DMS79 (cell line): ENCODE measurements at regions not wholly inside any gene's neighbourhood (a gene's known extent, or its start where the extent isn't known, plus 50 kb on each side); places are given as distances from the start of the nearest gene placed in this dataset.
"Not testable (repeated sequence)": the region's sequence is repeated elsewhere in the genome, so short reads cannot be mapped to it uniquely, and the experiment has no call there.

Source experiments
- DNase-seq: peaks from one replicate; lab custom pipeline; 2025; lab: John Stamatoyannopoulos, UW

GRCh38 chr5:9787861-9788600 lies 157.9 kb upstream of the TAS2R1 start:
- DNase-seq, result no peak

GRCh38 chr5:9786380-9787360 lies 156.5 kb upstream of the TAS2R1 start:
- DNase-seq, result no peak

- no peak for DNase-seq
Observed at GRCh38 chr5:9785751-9786150, 155.6 kb upstream of the TAS2R1 start.

GRCh38 chr5:9784231-9784630 lies 154.1 kb upstream of the TAS2R1 start:
- no peak for DNase-seq

- DNase-seq, result no peak
Observed at GRCh38 chr5:9782826-9783560, 152.8 kb upstream of the TAS2R1 start.

GRCh38 chr5:9781890-9782289 lies 151.7 kb upstream of the TAS2R1 start:
- DNase-seq, result no peak

GRCh38 chr5:9781275-9781674 lies 151.1 kb upstream of the TAS2R1 start:
- no peak for DNase-seq

GRCh38 chr5:9780501-9780900 lies 150.3 kb upstream of the TAS2R1 start:
- DNase-seq, result no peak

GRCh38 chr5:9776525-9776924 lies 146.4 kb upstream of the TAS2R1 start:
- DNase-seq, result no peak

- no peak for DNase-seq
Observed at GRCh38 chr5:9775339-9775738, 145.2 kb upstream of the TAS2R1 start.

GRCh38 chr5:9774472-9775079 lies 144.4 kb upstream of the TAS2R1 start:
- no peak for DNase-seq

- DNase-seq, result no peak
Observed at GRCh38 chr5:9771079-9771478, 140.9 kb upstream of the TAS2R1 start.

GRCh38 chr5:9766581-9766980 lies 136.4 kb upstream of the TAS2R1 start:
- no peak for DNase-seq

- no peak for DNase-seq
Observed at GRCh38 chr5:9765419-9766140, 135.4 kb upstream of the TAS2R1 start.

GRCh38 chr5:9761706-9762105 lies 131.6 kb upstream of the TAS2R1 start:
- DNase-seq, result no peak

GRCh38 chr5:9752670-9753069 lies 122.5 kb upstream of the TAS2R1 start:
- DNase-seq, result not testable (repeated sequence)

- DNase-seq, result no peak
Observed at GRCh38 chr5:9743507-9743906, 113.4 kb upstream of the TAS2R1 start.

- DNase-seq, result no peak
Observed at GRCh38 chr5:9742848-9743247, 112.7 kb upstream of the TAS2R1 start.

GRCh38 chr5:9739135-9739534 lies 109.0 kb upstream of the TAS2R1 start:
- no peak for DNase-seq

- no peak for DNase-seq
Observed at GRCh38 chr5:9737265-9737664, 107.1 kb upstream of the TAS2R1 start.

GRCh38 chr5:9733486-9733885 lies 103.3 kb upstream of the TAS2R1 start:
- no peak for DNase-seq
